Endothelial cell (in vitro differentiated cells): ENCODE measurements at regions not wholly inside any gene's neighbourhood (a gene's known extent, or its start where the extent isn't known, plus 50 kb on each side); places are given as distances from the start of the nearest gene placed in this dataset.

Experiments
- DNase-seq: peaks from one replicate; pipeline ENCODE4 v3.0.0; 2021; ENCODE audit warnings: low spot score
- H3K27ac Mint-ChIP-seq: one replicate; pipeline ENCODE4 v1.8.0; 2021; ENCODE audit warnings: mixed read lengths, inconsistent platforms; ENCODE audit not compliant: unreplicated experiment
- H3K27me3 Mint-ChIP-seq: one replicate; pipeline ENCODE4 v1.8.0; 2021; ENCODE audit warnings: mild to moderate bottlenecking, moderate library complexity, mixed read lengths, inconsistent platforms; ENCODE audit not compliant: unreplicated experiment
- H3K36me3 Mint-ChIP-seq: one replicate; pipeline ENCODE4 v1.8.0; 2021; ENCODE audit warnings: mild to moderate bottlenecking, low read depth, mixed read lengths, inconsistent platforms; ENCODE audit not compliant: unreplicated experiment
- H3K4me1 Mint-ChIP-seq: one replicate; pipeline ENCODE4 v1.8.0; 2021; ENCODE audit warnings: mild to moderate bottlenecking, mixed read lengths, inconsistent platforms; ENCODE audit not compliant: unreplicated experiment
- H3K4me3 Mint-ChIP-seq: one replicate; pipeline ENCODE4 v1.8.0; 2021; ENCODE audit warnings: mild to moderate bottlenecking, mixed read lengths, inconsistent platforms; ENCODE audit not compliant: unreplicated experiment
- H3K9me3 Mint-ChIP-seq: one replicate; pipeline ENCODE4 v1.8.0; 2021; ENCODE audit warnings: mixed read lengths, inconsistent platforms; ENCODE audit not compliant: unreplicated experiment
- CTCF ChIP-seq: fragments of 200-600 bp; sonication (generic); IDR thresholded peaks from one replicate; pipeline ENCODE4 v1.5.0; 2021; ENCODE audit warnings: antibody characterized with exemption; ENCODE audit not compliant: unreplicated experiment

- no peak for DNase-seq
- TF ChIP-seq CTCF: no peak
- H3K4me3 Mint-ChIP-seq: no peak overlapping the region
- peaks cover 3% of the 10 kb centered on the region for H3K27me3 Mint-ChIP-seq
- no peaks in the 10 kb centered on the region for H3K36me3 Mint-ChIP-seq
- H3K27ac Mint-ChIP-seq: no peak overlapping the region
- peaks cover 21% of the 10 kb centered on the region for H3K4me1 Mint-ChIP-seq
- no peaks in the 10 kb centered on the region for H3K9me3 Mint-ChIP-seq
Observed at GRCh38 chr15:94611656-94612055, 380.3 kb downstream of the MCTP2 start.

DNA sequence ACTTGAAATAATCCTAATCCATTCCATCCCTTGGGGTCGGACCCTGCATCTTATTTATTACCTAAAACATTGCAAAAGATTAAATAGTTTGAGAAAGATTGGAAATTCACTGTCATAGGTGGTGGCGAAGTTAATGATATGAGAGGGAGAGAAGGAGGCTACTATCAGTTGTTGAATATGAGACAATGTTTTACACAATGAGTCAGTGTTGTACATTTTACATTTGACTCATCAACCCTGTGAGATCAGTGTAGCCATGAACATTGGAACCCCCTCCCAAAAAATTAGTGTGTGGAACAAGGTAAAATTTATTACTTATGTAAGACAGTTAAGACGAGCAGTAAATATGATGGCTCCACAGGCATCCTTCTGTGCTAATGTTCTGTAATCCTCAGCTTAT is 384.3 kb downstream of the MCTP2 start:
- H3K27ac Mint-ChIP-seq: no peak overlapping the region
- H3K27me3 Mint-ChIP-seq: no peaks in the 10 kb centered on the region
- no peak overlapping the region for H3K4me3 Mint-ChIP-seq
- no peaks in the 10 kb centered on the region for H3K9me3 Mint-ChIP-seq
- TF ChIP-seq CTCF: no peak
- H3K36me3 Mint-ChIP-seq: no peaks in the 10 kb centered on the region
- no peak for DNase-seq
- peaks cover 5% of the 10 kb centered on the region for H3K4me1 Mint-ChIP-seq

- H3K27ac Mint-ChIP-seq: no peak overlapping the region
- no peaks in the 10 kb centered on the region for H3K9me3 Mint-ChIP-seq
- H3K36me3 Mint-ChIP-seq: no peaks in the 10 kb centered on the region
- no peaks in the 10 kb centered on the region for H3K27me3 Mint-ChIP-seq
- no peak for DNase-seq
- no peak overlapping the region for H3K4me3 Mint-ChIP-seq
- no peaks in the 10 kb centered on the region for H3K4me1 Mint-ChIP-seq
- no peak for TF ChIP-seq CTCF
Observed at GRCh38 chr15:94620632-94621031, 389.3 kb downstream of the MCTP2 start.

GRCh38 chr15:94621736-94622135 is 390.4 kb downstream of the MCTP2 start:
- H3K9me3 Mint-ChIP-seq: no peaks in the 10 kb centered on the region
- DNase-seq: no peak
- H3K4me1 Mint-ChIP-seq: no peaks in the 10 kb centered on the region
- H3K36me3 Mint-ChIP-seq: no peaks in the 10 kb centered on the region
- no peak overlapping the region for H3K27ac Mint-ChIP-seq
- TF ChIP-seq CTCF: no peak
- H3K27me3 Mint-ChIP-seq: no peaks in the 10 kb centered on the region
- no peak overlapping the region for H3K4me3 Mint-ChIP-seq

- H3K27me3 Mint-ChIP-seq: no peaks in the 10 kb centered on the region
- H3K9me3 Mint-ChIP-seq: no peaks in the 10 kb centered on the region
- H3K4me1 Mint-ChIP-seq: peaks cover 7% of the 10 kb centered on the region
- no peaks in the 10 kb centered on the region for H3K36me3 Mint-ChIP-seq
- no peak overlapping the region for H3K27ac Mint-ChIP-seq
- no peak for TF ChIP-seq CTCF
- H3K4me3 Mint-ChIP-seq: no peak overlapping the region
- DNase-seq: no peak
Observed at GRCh38 chr15:94626949-94627348, 395.6 kb downstream of the MCTP2 start.
